Esophagus squamous epithelium (tissue), 4 donors: ENCODE measurements at regions not wholly inside any gene's neighbourhood (a gene's known extent, or its start where the extent isn't known, plus 50 kb on each side); places are given as distances from the start of the nearest gene placed in this dataset.

Experiments used
- POLR2A ChIP-seq, 4 donors: fragments of 450-650 bp; IDR thresholded peaks; one replicate each; pipeline ENCODE4 v1.6.1; 2017; ENCODE audit warnings: antibody characterized with exemption in 4 of 4, mild to moderate bottlenecking in 4 of 4, moderate library complexity in 3 of 4
- TF ChIP-seq, protein P1 (sequence below), 6 experiments: fragments of 450-650 bp in 4 of 6; fragments of 200-600 bp in 2 of 6; sonication (generic) in 2 of 6; IDR thresholded peaks; one replicate each; pipeline ENCODE4 v1.5.1; 2016 to 2019; ENCODE audit warnings: antibody characterized with exemption in 6 of 6, mild to moderate bottlenecking in 4 of 6, moderate library complexity in 4 of 6

GRCh38 chr11:38392176-38392575, 1794.1 kb upstream of the RAG2 start:
- TF ChIP-seq, protein P1, sequence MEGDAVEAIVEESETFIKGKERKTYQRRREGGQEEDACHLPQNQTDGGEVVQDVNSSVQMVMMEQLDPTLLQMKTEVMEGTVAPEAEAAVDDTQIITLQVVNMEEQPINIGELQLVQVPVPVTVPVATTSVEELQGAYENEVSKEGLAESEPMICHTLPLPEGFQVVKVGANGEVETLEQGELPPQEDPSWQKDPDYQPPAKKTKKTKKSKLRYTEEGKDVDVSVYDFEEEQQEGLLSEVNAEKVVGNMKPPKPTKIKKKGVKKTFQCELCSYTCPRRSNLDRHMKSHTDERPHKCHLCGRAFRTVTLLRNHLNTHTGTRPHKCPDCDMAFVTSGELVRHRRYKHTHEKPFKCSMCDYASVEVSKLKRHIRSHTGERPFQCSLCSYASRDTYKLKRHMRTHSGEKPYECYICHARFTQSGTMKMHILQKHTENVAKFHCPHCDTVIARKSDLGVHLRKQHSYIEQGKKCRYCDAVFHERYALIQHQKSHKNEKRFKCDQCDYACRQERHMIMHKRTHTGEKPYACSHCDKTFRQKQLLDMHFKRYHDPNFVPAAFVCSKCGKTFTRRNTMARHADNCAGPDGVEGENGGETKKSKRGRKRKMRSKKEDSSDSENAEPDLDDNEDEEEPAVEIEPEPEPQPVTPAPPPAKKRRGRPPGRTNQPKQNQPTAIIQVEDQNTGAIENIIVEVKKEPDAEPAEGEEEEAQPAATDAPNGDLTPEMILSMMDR (IDR thresholded peaks at IDR 0.05) = no peak
- no peak for TF ChIP-seq POLR2A (IDR thresholded peaks at IDR 0.05)
